Liver (tissue), 3 donors: ENCODE measurements at regions not wholly inside any gene's neighbourhood (a gene's known extent, or its start where the extent isn't known, plus 50 kb on each side); places are given as distances from the start of the nearest gene placed in this dataset.

ENCODE experiments used
- CTCF ChIP-seq: fragments of 150-350 bp; IDR thresholded peaks from 2 replicates; pipeline ENCODE4 v1.5.1; 2017; ENCODE audit warnings: improper control_type of control experiment, low read depth, low read length; ENCODE audit not compliant: missing input control
- EGR1 ChIP-seq, 2 donors: IDR thresholded peaks; 2 replicates each; pipeline ENCODE4 v1.6.1; 2016 to 2018; ENCODE audit warnings: antibody characterized with exemption in 2 of 2, low read depth in 2 of 2
- FOXA1 ChIP-seq: IDR thresholded peaks from 2 replicates; pipeline ENCODE4 v1.6.1; 2016; ENCODE audit warnings: antibody characterized with exemption
- JUND ChIP-seq, 2 donors: IDR thresholded peaks; 2 replicates each; pipeline ENCODE4 v1.6.1; 2016; ENCODE audit warnings: antibody characterized with exemption in 2 of 2
- RAD21 ChIP-seq, 2 donors: IDR thresholded peaks; 2 replicates each; pipeline ENCODE4 v1.6.1; 2016; ENCODE audit warnings: antibody characterized with exemption in 2 of 2, mild to moderate bottlenecking in 2 of 2
- SP1 ChIP-seq: IDR thresholded peaks from 2 replicates; pipeline ENCODE4 v1.6.1; 2018; ENCODE audit warnings: antibody characterized with exemption, mild to moderate bottlenecking
- donor health status: healthy.
- donor health status: healthy.

- TF ChIP-seq CTCF (no peak), RAD21 (IDR thresholded peaks at IDR 0.05) (no peak), EGR1 (IDR thresholded peaks at IDR 0.05; ENCODE audit: low read depth in 2 of 2) (no peak), FOXA1 (no peak), JUND (IDR thresholded peaks at IDR 0.05) (no peak), SP1 (no peak)
These were observed 101.7 kb upstream of the LGALSL start for GRCh38 chr2:64352292-64352691.
